Smooth muscle cell (in vitro differentiated cells): ENCODE measurements at regions not wholly inside any gene's neighbourhood (a gene's known extent, or its start where the extent isn't known, plus 50 kb on each side); places are given as distances from the start of the nearest gene placed in this dataset.

Experiments used
- DNase-seq: peaks from one replicate; lab custom pipeline; 2025; ENCODE audit not compliant: unreplicated experiment; lab: John Stamatoyannopoulos, UW
- H2AFZ ChIP-seq: fragments of 200-600 bp; sonication (generic); 2 replicates; pipeline ENCODE4 v1.6.0; 2016; ENCODE audit warnings: antibody characterized with exemption, low read depth, mild to moderate bottlenecking
- H3F3A ChIP-seq: fragments of 200-600 bp; sonication (generic); 2 replicates; pipeline ENCODE4 v1.6.0; 2017; ENCODE audit warnings: antibody characterized with exemption, low read depth
- H3K27ac ChIP-seq: fragments of 200-600 bp; sonication (generic); 2 replicates; pipeline ENCODE4 v1.5.1; 2016; ENCODE audit warnings: low read depth, mild to moderate bottlenecking
- H3K27me3 ChIP-seq: fragments of 200-600 bp; sonication (generic); 2 replicates; pipeline ENCODE4 v1.6.1; 2016; ENCODE audit warnings: low read depth, mild to moderate bottlenecking
- H3K36me3 ChIP-seq: fragments of 200-600 bp; sonication (generic); 2 replicates; pipeline ENCODE4 v1.5.1; 2016; ENCODE audit warnings: low read depth
- H3K4me1 ChIP-seq: fragments of 200-600 bp; sonication (generic); 2 replicates; pipeline ENCODE4 v1.5.1; 2016; ENCODE audit warnings: low read depth
- H3K4me2 ChIP-seq: fragments of 200-600 bp; sonication (generic); 2 replicates; pipeline ENCODE4 v1.6.0; 2016; ENCODE audit warnings: mild to moderate bottlenecking
- H3K4me3 ChIP-seq: fragments of 200-600 bp; sonication (generic); 2 replicates; pipeline ENCODE4 v1.5.1; 2016; ENCODE audit warnings: mild to moderate bottlenecking
- H3K79me2 ChIP-seq: fragments of 200-600 bp; sonication (generic); 2 replicates; pipeline ENCODE4 v1.6.0; 2016; ENCODE audit warnings: low read depth, mild to moderate bottlenecking
- H3K9ac ChIP-seq: fragments of 200-600 bp; sonication (generic); 2 replicates; pipeline ENCODE4 v1.6.0; 2016; ENCODE audit warnings: low read depth
- H3K9me3 ChIP-seq: fragments of 200-600 bp; sonication (generic); replicated peaks from 2 replicates; pipeline ENCODE4 v1.5.1; 2016; ENCODE audit warnings: low read depth
- H4K20me1 ChIP-seq: fragments of 200-600 bp; sonication (generic); 2 replicates; pipeline ENCODE4 v1.6.0; 2016; ENCODE audit warnings: low read depth
- CTCF ChIP-seq: fragments of 200-600 bp; sonication (generic); IDR thresholded peaks from 2 replicates; pipeline ENCODE4 v1.5.1; 2017; ENCODE audit warnings: borderline replicate concordance, mild to moderate bottlenecking, antibody characterized with exemption; ENCODE audit not compliant: insufficient read depth, poor library complexity, severe bottlenecking
- WGBS: methylation state at CpG from one replicate; pipeline ENCODE4 v1.1.7; 2016; ENCODE audit warnings: low lambda C conversion rate; 5-methylcytosine and 5-hydroxymethylcytosine counted together

GRCh38 chr21:18894387-18894786 lies 490.8 kb upstream of the TMPRSS15 start:
- Histone ChIP-seq H3K9me3 (no peaks in the 10 kb centered on the region), H3K4me2 (no peak overlapping the region), H3K27ac (no peak overlapping the region), H3K9ac (no peak overlapping the region), H3K27me3 (no peaks in the 10 kb centered on the region), H3K4me3 (no peak overlapping the region), H4K20me1 (no peaks in the 10 kb centered on the region), H3K36me3 (no peaks in the 10 kb centered on the region), H3F3A (no peaks in the 10 kb centered on the region), H3K79me2 (no peaks in the 10 kb centered on the region), H3K4me1 (no peaks in the 10 kb centered on the region), H2AFZ (no peak overlapping the region)
- TF ChIP-seq CTCF = no peak
- no peak for DNase-seq
- 39% methylated on average over 1 of the region's 1 CpG for WGBS

- H2AFZ ChIP-seq = no peak overlapping the region
- no peak for DNase-seq
- H3F3A ChIP-seq = no peaks in the 10 kb centered on the region
- no peaks in the 10 kb centered on the region for H3K9me3 ChIP-seq
- H3K4me2 ChIP-seq = no peak overlapping the region
- H3K4me3 ChIP-seq = no peak overlapping the region
- H3K4me1 ChIP-seq = no peaks in the 10 kb centered on the region
- H3K36me3 ChIP-seq = no peaks in the 10 kb centered on the region
- no peak overlapping the region for H3K27ac ChIP-seq
- H3K27me3 ChIP-seq = peaks cover 3% of the 10 kb centered on the region
- TF ChIP-seq CTCF = no peak
- H3K9ac ChIP-seq = no peak overlapping the region
- H3K79me2 ChIP-seq = no peaks in the 10 kb centered on the region
- no peaks in the 10 kb centered on the region for H4K20me1 ChIP-seq
Measured at GRCh38 chr21:18899261-18899660, 495.7 kb upstream of the TMPRSS15 start.

GRCh38 chr21:18902660-18903059 lies 499.1 kb upstream of the TMPRSS15 start:
- no peak for TF ChIP-seq CTCF
- 80% methylated on average over 3 of the region's 3 CpGs for WGBS
- Histone ChIP-seq H3F3A (no peaks in the 10 kb centered on the region), H4K20me1 (no peaks in the 10 kb centered on the region), H3K79me2 (no peaks in the 10 kb centered on the region), H3K36me3 (no peaks in the 10 kb centered on the region), H3K4me3 (no peak overlapping the region), H2AFZ (no peak overlapping the region), H3K27me3 (peaks cover 3% of the 10 kb centered on the region), H3K9ac (no peak overlapping the region), H3K4me1 (no peaks in the 10 kb centered on the region), H3K27ac (no peak overlapping the region), H3K9me3 (no peaks in the 10 kb centered on the region), H3K4me2 (no peak overlapping the region)
- DNase-seq = no peak

GRCh38 chr21:18907076-18907475 lies 503.5 kb upstream of the TMPRSS15 start:
- H3K4me1 ChIP-seq = no peaks in the 10 kb centered on the region
- no peak overlapping the region for H3K9ac ChIP-seq
- H3K9me3 ChIP-seq = no peaks in the 10 kb centered on the region
- H3K36me3 ChIP-seq = no peaks in the 10 kb centered on the region
- H3K79me2 ChIP-seq = no peaks in the 10 kb centered on the region
- H3K27me3 ChIP-seq = peaks cover 3% of the 10 kb centered on the region
- H3K4me2 ChIP-seq = no peak overlapping the region
- H3F3A ChIP-seq = no peaks in the 10 kb centered on the region
- no peak for TF ChIP-seq CTCF
- no peak overlapping the region for H3K4me3 ChIP-seq
- H4K20me1 ChIP-seq = no peaks in the 10 kb centered on the region
- no peak overlapping the region for H2AFZ ChIP-seq
- WGBS = 46% methylated on average over 2 of the region's 2 CpGs
- no peak overlapping the region for H3K27ac ChIP-seq
- DNase-seq = no peak
